GM12874 (cell line): ENCODE measurements at regions not wholly inside any gene's neighbourhood (a gene's known extent, or its start where the extent isn't known, plus 50 kb on each side); places are given as distances from the start of the nearest gene placed in this dataset.

Source experiments
- TF ChIP-seq, protein P1 (sequence below): IDR thresholded peaks from 2 replicates; pipeline ENCODE4 v1.5.1; 2011; ENCODE audit warnings: low read depth, mild to moderate bottlenecking, control low read depth, low read length, moderate library complexity; ENCODE audit not compliant: insufficient read depth

DNA sequence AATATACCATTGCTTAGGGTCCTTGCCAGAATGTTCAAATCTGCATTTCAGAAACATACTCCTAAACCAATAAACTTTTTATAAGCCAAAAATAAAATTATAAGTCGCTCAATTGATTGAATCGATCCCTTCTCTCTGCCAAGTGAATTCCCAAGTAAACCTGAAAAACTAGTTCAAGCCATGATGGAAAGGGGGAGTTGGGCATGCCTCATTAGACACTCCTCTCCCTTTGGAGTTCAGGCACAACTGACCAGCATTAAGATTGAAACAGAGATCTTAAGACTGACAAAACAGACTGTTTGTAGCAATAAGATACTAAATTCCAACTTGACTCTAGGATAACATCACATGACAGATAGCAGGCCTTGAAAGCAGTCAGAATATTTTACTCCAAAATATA lies 113.7 kb upstream of the RASGRP1 start:
- TF ChIP-seq, protein P1, sequence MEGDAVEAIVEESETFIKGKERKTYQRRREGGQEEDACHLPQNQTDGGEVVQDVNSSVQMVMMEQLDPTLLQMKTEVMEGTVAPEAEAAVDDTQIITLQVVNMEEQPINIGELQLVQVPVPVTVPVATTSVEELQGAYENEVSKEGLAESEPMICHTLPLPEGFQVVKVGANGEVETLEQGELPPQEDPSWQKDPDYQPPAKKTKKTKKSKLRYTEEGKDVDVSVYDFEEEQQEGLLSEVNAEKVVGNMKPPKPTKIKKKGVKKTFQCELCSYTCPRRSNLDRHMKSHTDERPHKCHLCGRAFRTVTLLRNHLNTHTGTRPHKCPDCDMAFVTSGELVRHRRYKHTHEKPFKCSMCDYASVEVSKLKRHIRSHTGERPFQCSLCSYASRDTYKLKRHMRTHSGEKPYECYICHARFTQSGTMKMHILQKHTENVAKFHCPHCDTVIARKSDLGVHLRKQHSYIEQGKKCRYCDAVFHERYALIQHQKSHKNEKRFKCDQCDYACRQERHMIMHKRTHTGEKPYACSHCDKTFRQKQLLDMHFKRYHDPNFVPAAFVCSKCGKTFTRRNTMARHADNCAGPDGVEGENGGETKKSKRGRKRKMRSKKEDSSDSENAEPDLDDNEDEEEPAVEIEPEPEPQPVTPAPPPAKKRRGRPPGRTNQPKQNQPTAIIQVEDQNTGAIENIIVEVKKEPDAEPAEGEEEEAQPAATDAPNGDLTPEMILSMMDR, result no peak

DNA sequence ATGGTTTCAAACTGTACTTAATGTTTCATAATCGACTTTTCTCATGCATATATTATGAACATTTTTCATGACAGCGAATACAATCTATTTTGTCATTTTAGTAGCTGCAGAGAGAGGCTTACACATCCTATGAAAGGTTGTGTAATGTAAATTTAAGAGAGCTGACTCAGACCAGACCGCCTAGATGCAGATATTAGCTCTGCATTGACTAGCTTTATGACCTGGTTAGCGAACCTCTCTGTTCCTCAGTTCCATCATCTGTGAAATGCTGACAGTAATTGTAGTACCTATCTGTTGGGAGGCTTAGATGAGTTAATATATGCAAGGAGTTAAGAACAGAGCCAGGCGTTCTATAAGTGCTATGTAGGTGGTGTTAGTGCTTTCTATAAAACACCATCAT lies 116.2 kb upstream of the RASGRP1 start:
- TF ChIP-seq, protein P1, result no peak

DNA sequence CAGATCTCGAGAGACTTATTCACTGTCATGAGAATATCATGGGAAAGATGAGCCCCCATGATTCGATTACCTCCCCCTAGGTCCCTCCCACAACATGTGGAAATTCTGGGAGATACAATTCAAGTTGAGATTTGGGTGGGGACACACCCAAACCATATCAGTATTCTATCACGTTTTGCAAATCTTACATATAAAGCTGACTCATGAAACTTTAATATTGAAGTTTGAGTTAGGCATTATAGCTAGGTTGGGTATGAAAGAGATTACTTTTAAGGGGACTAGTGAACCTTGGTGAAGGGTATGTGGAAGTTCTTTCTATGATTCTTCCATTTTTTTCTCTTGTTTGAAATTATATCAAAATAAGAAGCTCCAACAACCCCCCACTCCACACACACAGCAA lies 117.7 kb upstream of the RASGRP1 start:
- TF ChIP-seq, protein P1, result no peak

- TF ChIP-seq, protein P1, result no peak
These were observed 118.2 kb upstream of the RASGRP1 start for GRCh38 chr15:38682861-38683260.

- TF ChIP-seq, protein P1, result peak; percentile 67; the same call in 1 of the 2 replicates
These were observed 119.0 kb upstream of the RASGRP1 start for GRCh38 chr15:38683382-38684242.

GRCh38 chr15:38684440-38685010 lies 119.9 kb upstream of the RASGRP1 start:
- TF ChIP-seq, protein P1, result no peak

- TF ChIP-seq, protein P1, result no peak
These were observed 121.2 kb upstream of the RASGRP1 start for GRCh38 chr15:38685686-38686339.
